ENCODE measurements at regions not wholly inside any gene's neighbourhood (a gene's known extent, or its start where the extent isn't known, plus 50 kb on each side); places are given as distances from the start of the nearest gene placed in this dataset.

- TF ChIP-seq, protein P1, sequence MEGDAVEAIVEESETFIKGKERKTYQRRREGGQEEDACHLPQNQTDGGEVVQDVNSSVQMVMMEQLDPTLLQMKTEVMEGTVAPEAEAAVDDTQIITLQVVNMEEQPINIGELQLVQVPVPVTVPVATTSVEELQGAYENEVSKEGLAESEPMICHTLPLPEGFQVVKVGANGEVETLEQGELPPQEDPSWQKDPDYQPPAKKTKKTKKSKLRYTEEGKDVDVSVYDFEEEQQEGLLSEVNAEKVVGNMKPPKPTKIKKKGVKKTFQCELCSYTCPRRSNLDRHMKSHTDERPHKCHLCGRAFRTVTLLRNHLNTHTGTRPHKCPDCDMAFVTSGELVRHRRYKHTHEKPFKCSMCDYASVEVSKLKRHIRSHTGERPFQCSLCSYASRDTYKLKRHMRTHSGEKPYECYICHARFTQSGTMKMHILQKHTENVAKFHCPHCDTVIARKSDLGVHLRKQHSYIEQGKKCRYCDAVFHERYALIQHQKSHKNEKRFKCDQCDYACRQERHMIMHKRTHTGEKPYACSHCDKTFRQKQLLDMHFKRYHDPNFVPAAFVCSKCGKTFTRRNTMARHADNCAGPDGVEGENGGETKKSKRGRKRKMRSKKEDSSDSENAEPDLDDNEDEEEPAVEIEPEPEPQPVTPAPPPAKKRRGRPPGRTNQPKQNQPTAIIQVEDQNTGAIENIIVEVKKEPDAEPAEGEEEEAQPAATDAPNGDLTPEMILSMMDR (IDR thresholded peaks at IDR 0.05; ENCODE audit: insufficient read depth, low read depth, low read length, missing control alignments), result no peak
- H3K4me3 ChIP-seq (ENCODE audit: low read depth, low read length), result no peak overlapping the region
- no peak for DNase-seq (ENCODE audit: low read depth)
Measured at GRCh38 chr21:16353764-16354163, 624.0 kb downstream of the USP25 start.

DNA sequence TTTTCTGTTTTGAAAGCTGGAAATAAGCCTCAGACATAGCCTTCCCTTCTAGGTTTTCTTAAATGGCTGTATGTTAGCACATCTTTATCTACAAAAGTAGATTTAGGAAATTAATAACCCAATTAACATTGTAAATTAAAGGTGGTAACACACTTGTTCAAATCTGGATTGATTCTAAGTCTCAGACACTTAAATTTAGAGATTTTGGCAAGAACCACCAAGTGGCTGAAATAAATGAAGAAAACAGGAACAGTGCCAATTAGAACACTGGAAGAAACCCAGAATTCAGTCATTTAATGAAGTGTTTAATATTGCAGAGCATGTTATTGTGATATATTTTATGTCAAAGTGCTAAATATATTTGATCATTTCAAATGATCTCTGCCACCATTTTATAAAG is 628.2 kb downstream of the USP25 start:
- DNase-seq (ENCODE audit: low read depth), result no peak
- H3K4me3 ChIP-seq (ENCODE audit: low read depth, low read length), result no peak overlapping the region
- TF ChIP-seq, protein P1 (IDR thresholded peaks at IDR 0.05; ENCODE audit: insufficient read depth, low read depth, low read length, missing control alignments), result no peak

- no peak for DNase-seq (ENCODE audit: low read depth)
- H3K4me3 ChIP-seq (ENCODE audit: low read depth, low read length), result no peak overlapping the region
- TF ChIP-seq, protein P1 (IDR thresholded peaks at IDR 0.05; ENCODE audit: insufficient read depth, low read depth, low read length, missing control alignments), result no peak
Measured at GRCh38 chr21:16358784-16359183, 629.0 kb downstream of the USP25 start.

- H3K4me3 ChIP-seq (ENCODE audit: low read depth, low read length), result no peak overlapping the region
- TF ChIP-seq, protein P1 (IDR thresholded peaks at IDR 0.05; ENCODE audit: insufficient read depth, low read depth, low read length, missing control alignments), result no peak
- no peak for DNase-seq (ENCODE audit: low read depth)
Measured at GRCh38 chr21:16363100-16363499, 633.3 kb downstream of the USP25 start.

- no peak for DNase-seq (ENCODE audit: low read depth)
- H3K4me3 ChIP-seq (ENCODE audit: low read depth, low read length), result no peak overlapping the region
- TF ChIP-seq, protein P1 (IDR thresholded peaks at IDR 0.05; ENCODE audit: insufficient read depth, low read depth, low read length, missing control alignments), result no peak
Measured at GRCh38 chr21:16363518-16363917, 633.7 kb downstream of the USP25 start.

GRCh38 chr21:16366207-16366606 is 636.4 kb downstream of the USP25 start:
- DNase-seq (ENCODE audit: low read depth), result no peak
- TF ChIP-seq, protein P1 (IDR thresholded peaks at IDR 0.05; ENCODE audit: insufficient read depth, low read depth, low read length, missing control alignments), result no peak
- no peak overlapping the region for H3K4me3 ChIP-seq (ENCODE audit: low read depth, low read length)

DNA sequence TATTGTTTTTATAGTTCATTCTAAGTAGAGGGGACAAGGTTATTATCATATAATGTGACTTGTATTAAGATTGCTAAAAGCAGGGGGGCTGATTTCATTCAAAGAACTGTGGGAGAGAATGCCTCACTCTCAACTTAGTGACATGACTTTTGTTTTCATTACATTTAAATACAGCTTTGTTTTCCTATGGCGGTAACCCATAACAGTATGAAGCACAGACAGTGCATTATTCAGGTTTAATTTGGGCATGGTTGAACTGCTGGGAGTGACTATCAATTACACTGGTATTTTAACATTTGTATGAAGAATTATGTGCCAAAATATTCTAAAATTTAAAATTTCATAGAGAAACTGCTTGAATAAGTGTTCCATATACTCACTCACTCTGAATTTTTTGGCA is 637.3 kb downstream of the USP25 start:
- DNase-seq (ENCODE audit: low read depth), result no peak

More for the DNA sequence above, 637.3 kb downstream of the USP25 start:
- TF ChIP-seq, protein P1 (IDR thresholded peaks at IDR 0.05; ENCODE audit: insufficient read depth, low read depth, low read length, missing control alignments), result no peak
- no peak overlapping the region for H3K4me3 ChIP-seq (ENCODE audit: low read depth, low read length)
